Esophagus muscularis mucosa (tissue), 4 donors: ENCODE measurements at regions not wholly inside any gene's neighbourhood (a gene's known extent, or its start where the extent isn't known, plus 50 kb on each side); places are given as distances from the start of the nearest gene placed in this dataset.

Source experiments
- DNase-seq: peaks from one replicate; pipeline ENCODE4 v3.0.0-alpha.2; 2017; ENCODE audit errors: extremely low spot score
- H3K27ac ChIP-seq, 4 donors: fragments of 200-600 bp; sonication (generic); replicated peaks in 1 of 4; 1 replicate in 3 of 4; 2 replicates in 1 of 4; pipeline ENCODE4 v1.5.1; 2016 to 2019; ENCODE audit warnings: mild to moderate bottlenecking in 1 of 4
- H3K27me3 ChIP-seq, 4 donors: fragments of 200-600 bp; sonication (generic); one replicate each; pipeline versions ENCODE4 v1.5.1 to v1.6.0; 2016 to 2019
- H3K36me3 ChIP-seq, 4 donors: fragments of 200-600 bp; sonication (generic); one replicate each; pipeline ENCODE4 v1.5.1; 2016 to 2019
- H3K4me1 ChIP-seq, 4 donors: fragments of 200-600 bp; sonication (generic); one replicate each; pipeline ENCODE4 v1.5.1; 2016 to 2019
- H3K4me3 ChIP-seq, 4 donors: fragments of 200-600 bp; sonication (generic); 1 replicate in 2 of 4; 2 replicates in 2 of 4; pipeline ENCODE4 v1.5.1; 2016 to 2019; ENCODE audit warnings: mild to moderate bottlenecking in 4 of 4, moderate library complexity in 1 of 4
- H3K9me3 ChIP-seq, 4 donors: fragments of 200-600 bp; sonication (generic); 1 replicate in 3 of 4; 2 replicates in 1 of 4; pipeline ENCODE4 v1.5.1; 2016 to 2019
- EP300 ChIP-seq: sonication (generic); formaldehyde crosslinking; IDR thresholded peaks from one replicate; pipeline ENCODE4 v1.6.1; 2017; ENCODE audit warnings: antibody characterized with exemption
- POLR2A ChIP-seq: fragments of 450-650 bp; IDR thresholded peaks from one replicate; pipeline ENCODE4 v1.6.1; 2017; ENCODE audit warnings: antibody characterized with exemption, moderate library complexity, mild to moderate bottlenecking, low read depth
- POLR2AphosphoS5 ChIP-seq, 2 donors: sonication (generic); formaldehyde crosslinking; IDR thresholded peaks; one replicate each; pipeline ENCODE4 v1.6.1; 2017; ENCODE audit warnings: antibody characterized with exemption in 2 of 2
- WGBS: methylation state at CpG from one replicate; pipeline ENCODE4 v1.1.5; 2018; 5-methylcytosine and 5-hydroxymethylcytosine counted together
- intact Hi-C: fragments of 100-400 bp; cut with DNase I; formaldehyde crosslinking; loops from one replicate; pipeline ENCODE4 v1.15.1; 2023
- TF ChIP-seq, protein P1 (sequence below), 3 experiments: fragments of 200-600 bp in 2 of 3; fragments of 450-650 bp in 1 of 3; sonication (generic) in 2 of 3; IDR thresholded peaks; one replicate each; pipeline ENCODE4 v1.5.1; 2017 to 2019; ENCODE audit warnings: antibody characterized with exemption in 3 of 3, mild to moderate bottlenecking in 2 of 3, moderate library complexity in 1 of 3

DNA sequence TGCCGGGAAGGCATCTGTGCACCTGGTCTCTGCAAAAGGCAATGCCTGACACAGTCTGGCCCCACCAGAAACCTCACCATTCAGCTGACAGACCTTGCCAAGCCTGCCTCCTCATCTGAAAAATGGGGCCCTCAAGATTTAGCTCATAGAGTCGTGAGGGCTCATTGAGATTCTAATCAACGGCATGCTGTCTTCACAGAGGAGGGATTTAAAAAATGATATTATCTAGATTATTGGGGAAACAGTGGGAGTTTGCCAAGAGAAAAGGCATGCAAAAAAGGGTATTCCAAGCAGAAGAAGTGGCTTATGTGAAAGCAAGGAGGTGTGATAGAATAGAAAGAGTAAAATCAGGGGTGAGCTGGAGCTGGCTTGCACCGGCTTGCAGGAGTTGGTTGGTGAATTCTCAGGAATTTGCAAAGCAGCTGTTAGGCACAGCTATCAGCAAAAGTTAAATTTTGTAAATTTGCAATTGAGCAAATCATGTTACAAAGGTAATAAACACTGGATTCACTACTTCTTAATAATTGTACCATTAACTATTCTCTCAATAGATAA, 91.7 kb upstream of the WNT4 start:
- 55% methylated on average over 4 of the region's 4 CpGs for WGBS
- no peaks in the 10 kb centered on the region for H3K9me3 ChIP-seq
- TF ChIP-seq POLR2A (no peak), EP300 (no peak), POLR2AphosphoS5 (IDR thresholded peaks at IDR 0.05) (no peak)
- TF ChIP-seq, protein P1, sequence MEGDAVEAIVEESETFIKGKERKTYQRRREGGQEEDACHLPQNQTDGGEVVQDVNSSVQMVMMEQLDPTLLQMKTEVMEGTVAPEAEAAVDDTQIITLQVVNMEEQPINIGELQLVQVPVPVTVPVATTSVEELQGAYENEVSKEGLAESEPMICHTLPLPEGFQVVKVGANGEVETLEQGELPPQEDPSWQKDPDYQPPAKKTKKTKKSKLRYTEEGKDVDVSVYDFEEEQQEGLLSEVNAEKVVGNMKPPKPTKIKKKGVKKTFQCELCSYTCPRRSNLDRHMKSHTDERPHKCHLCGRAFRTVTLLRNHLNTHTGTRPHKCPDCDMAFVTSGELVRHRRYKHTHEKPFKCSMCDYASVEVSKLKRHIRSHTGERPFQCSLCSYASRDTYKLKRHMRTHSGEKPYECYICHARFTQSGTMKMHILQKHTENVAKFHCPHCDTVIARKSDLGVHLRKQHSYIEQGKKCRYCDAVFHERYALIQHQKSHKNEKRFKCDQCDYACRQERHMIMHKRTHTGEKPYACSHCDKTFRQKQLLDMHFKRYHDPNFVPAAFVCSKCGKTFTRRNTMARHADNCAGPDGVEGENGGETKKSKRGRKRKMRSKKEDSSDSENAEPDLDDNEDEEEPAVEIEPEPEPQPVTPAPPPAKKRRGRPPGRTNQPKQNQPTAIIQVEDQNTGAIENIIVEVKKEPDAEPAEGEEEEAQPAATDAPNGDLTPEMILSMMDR (IDR thresholded peaks at IDR 0.05) = no peak

DNA sequence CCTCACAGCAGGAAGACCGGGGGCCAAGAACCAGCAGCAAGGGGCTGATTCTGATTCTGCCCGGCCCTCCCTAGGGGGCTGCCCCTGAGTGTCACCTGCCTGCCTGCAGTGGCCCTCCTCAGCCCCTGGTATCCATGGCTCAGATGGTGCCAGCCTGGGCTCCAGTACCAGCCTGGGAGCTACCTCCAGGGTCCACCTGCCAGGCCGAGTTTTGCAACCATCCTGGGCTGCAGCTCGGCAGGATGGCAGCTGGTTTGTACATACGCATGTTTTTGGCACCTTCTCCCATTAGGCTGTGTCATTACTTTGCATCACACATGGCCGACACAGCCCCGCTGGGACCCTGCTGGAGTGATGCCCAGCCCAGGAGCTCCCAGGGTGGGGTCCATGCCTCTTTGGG, 93.3 kb upstream of the WNT4 start:
- no peak overlapping the region for H3K27ac ChIP-seq
- H3K4me3 ChIP-seq = no peak overlapping the region
- WGBS = 50% methylated on average over 6 of the region's 7 CpGs
- no peaks in the 10 kb centered on the region for H3K36me3 ChIP-seq
- intact Hi-C loops = no loop called here
- H3K4me1 ChIP-seq = no peaks in the 10 kb centered on the region
- peaks cover 0 to 61% (median 0%) of the 10 kb centered on the region in 4 donors for H3K27me3 ChIP-seq
- H3K9me3 ChIP-seq = no peaks in the 10 kb centered on the region
- DNase-seq = no peak
- TF ChIP-seq, protein P1 (IDR thresholded peaks at IDR 0.05) = no peak
- no peak for TF ChIP-seq POLR2A
- TF ChIP-seq POLR2AphosphoS5 (IDR thresholded peaks at IDR 0.05) = no peak
- no peak for TF ChIP-seq EP300

More for the DNA sequence above, 91.7 kb upstream of the WNT4 start:
- intact Hi-C loops = no loop called here
- no peak for DNase-seq
- Histone ChIP-seq H3K36me3 (no peaks in the 10 kb centered on the region), H3K4me3 (no peak overlapping the region), H3K4me1 (no peaks in the 10 kb centered on the region), H3K27me3 (peaks cover 0 to 61% (median 0%) of the 10 kb centered on the region in 4 donors), H3K27ac (no peak overlapping the region)

DNA sequence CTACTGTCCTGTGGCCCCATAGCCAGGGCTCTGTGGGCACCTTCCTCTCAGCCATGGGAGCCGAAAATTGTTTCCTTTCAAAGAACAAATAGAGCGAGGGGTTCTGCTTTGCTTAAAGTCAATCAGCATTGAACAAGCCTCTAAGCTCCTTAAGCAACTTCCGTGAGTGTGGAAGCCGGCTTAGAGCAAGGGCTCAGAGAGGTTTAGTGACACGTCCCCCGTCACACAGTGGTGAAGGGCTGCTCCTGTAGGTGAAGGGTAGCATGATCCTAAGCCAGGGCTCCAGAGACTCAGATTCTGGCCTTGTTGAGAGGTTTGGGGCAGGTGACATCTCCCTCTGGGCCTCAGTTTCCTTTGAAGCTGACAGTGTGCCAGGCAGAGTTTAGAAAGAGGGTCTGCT, 94.0 kb upstream of the WNT4 start:
- peaks cover 0 to 55% (median 0%) of the 10 kb centered on the region in 4 donors for H3K27me3 ChIP-seq
- intact Hi-C loops = no loop called here
- no peak for DNase-seq
- 93% methylated on average over 6 of the region's 6 CpGs for WGBS
- no peaks in the 10 kb centered on the region for H3K36me3 ChIP-seq
- no peaks in the 10 kb centered on the region for H3K4me1 ChIP-seq
- no peaks in the 10 kb centered on the region for H3K9me3 ChIP-seq
- no peak overlapping the region for H3K27ac ChIP-seq
- no peak for TF ChIP-seq POLR2A
- TF ChIP-seq, protein P1 (IDR thresholded peaks at IDR 0.05) = no peak
- no peak overlapping the region for H3K4me3 ChIP-seq

DNA sequence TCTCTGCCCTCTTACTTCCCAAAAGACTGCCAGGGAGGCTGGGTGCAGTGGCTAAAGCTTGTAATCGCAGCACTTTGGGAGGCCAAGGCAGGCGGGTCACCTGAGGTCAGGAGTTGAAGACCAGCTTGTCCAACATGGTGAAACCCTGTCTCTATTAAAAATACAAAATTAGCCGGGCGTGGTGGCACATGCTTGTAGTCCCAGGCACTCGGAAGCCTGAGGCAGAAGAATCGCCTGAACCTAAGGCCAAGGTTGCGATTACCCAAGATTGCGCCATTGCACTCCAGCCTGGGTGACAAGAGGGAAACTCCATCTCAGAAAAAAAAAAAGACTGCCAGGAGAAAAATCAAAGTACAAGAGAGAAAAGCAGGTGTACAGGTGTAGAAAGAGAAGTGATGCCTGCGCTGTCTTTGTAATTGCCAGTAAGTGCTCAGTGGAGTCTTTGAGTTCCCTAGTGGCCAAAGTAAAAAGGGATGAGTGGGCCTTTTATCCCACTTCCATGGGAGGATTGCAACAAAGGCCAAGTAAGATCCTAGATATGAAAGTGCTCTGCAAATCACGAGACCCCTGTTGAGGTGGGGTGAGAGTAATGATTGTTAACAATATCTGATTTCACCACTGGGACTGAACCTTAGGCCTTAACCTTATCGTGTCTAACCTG, 94.7 kb upstream of the WNT4 start:
- Histone ChIP-seq H3K27ac (no peak overlapping the region), H3K4me1 (no peaks in the 10 kb centered on the region), H3K9me3 (no peaks in the 10 kb centered on the region), H3K4me3 (no peak overlapping the region), H3K36me3 (no peaks in the 10 kb centered on the region), H3K27me3 (peaks cover 0 to 50% (median 0%) of the 10 kb centered on the region in 4 donors)
- DNase-seq = no peak
- 86% methylated on average over 11 of the region's 11 CpGs for WGBS
- TF ChIP-seq EP300 (no peak), POLR2A (no peak), POLR2AphosphoS5 (IDR thresholded peaks at IDR 0.05) (no peak)
- TF ChIP-seq, protein P1 (IDR thresholded peaks at IDR 0.05) = no peak
- intact Hi-C loops = no loop called here
